B cell (primary cell): ENCODE measurements at regions not wholly inside any gene's neighbourhood (a gene's known extent, or its start where the extent isn't known, plus 50 kb on each side); places are given as distances from the start of the nearest gene placed in this dataset.

ENCODE experiments used
- ATAC-seq: fragments of 200-7000 bp; cut with Tn5 transposase; one replicate; pipeline ENCODE4 v1.10.0; 2021; ENCODE audit warnings: low read depth, mild to moderate bottlenecking, moderate number of reproducible peaks, moderate library complexity
- CTCF ChIA-PET: fragments of 350-600 bp; sonication (Branson Sonifier 250); formaldehyde crosslinking; loops from one replicate; lab custom pipeline; 2021; ENCODE audit warnings: antibody characterized with exemption, inconsistent platforms; lab: Charles Lee
- POLR2A ChIA-PET: fragments of 350-600 bp; sonication (Branson Sonifier 250); formaldehyde crosslinking; loops from one replicate; lab custom pipeline; 2021; ENCODE audit warnings: antibody characterized with exemption; lab: Charles Lee
- DNase-seq: peaks from one replicate; pipeline ENCODE4 v3.0.0; 2013
- H2AFZ ChIP-seq: 2 replicates; pipeline ENCODE4 v1.6.1; 2012; ENCODE audit warnings: mild to moderate bottlenecking, low read depth, low read length; ENCODE audit not compliant: insufficient read depth, poor library complexity, severe bottlenecking
- H3K27ac ChIP-seq, 2 donors: 1 replicate in 1 of 2; 2 replicates in 1 of 2; pipeline ENCODE4 v1.5.1; 2012 to 2013; ENCODE audit warnings: low read length in 2 of 2, mild to moderate bottlenecking in 2 of 2, moderate library complexity in 1 of 2
- H3K27me3 ChIP-seq, 4 experiments: fragments of 200-600 bp in 1 of 4; sonication (generic) in 1 of 4; replicated peaks in 1 of 4; 1 replicate in 2 of 4; 2 replicates in 2 of 4; pipeline versions ENCODE4 v1.6.1 to v1.7.0; 2013 to 2016; ENCODE audit warnings: low read length in 3 of 4, mild to moderate bottlenecking in 2 of 4, mixed read lengths in 1 of 4, moderate library complexity in 1 of 4; ENCODE audit not compliant: insufficient read depth in 4 of 4, control insufficient read depth in 3 of 4; ENCODE audit errors: control extremely low read depth in 1 of 4
- H3K36me3 ChIP-seq, 2 experiments: replicated peaks in 1 of 2; 1 replicate in 1 of 2; 2 replicates in 1 of 2; pipeline versions ENCODE4 v1.6.1 to v1.7.1; 2013; ENCODE audit warnings: low read length in 1 of 2; ENCODE audit not compliant: insufficient read depth in 2 of 2, control insufficient read depth in 1 of 2; ENCODE audit errors: control extremely low read depth in 1 of 2, extremely low read depth in 1 of 2
- H3K4me1 ChIP-seq, 2 donors: fragments of 200-600 bp in 1 of 2; sonication (generic) in 1 of 2; 1 replicate in 1 of 2; 2 replicates in 1 of 2; pipeline versions ENCODE4 v1.5.1 to v1.6.1; 2013 to 2017; ENCODE audit warnings: low read length in 2 of 2; ENCODE audit not compliant: control insufficient read depth in 2 of 2, insufficient read depth in 2 of 2
- H3K4me2 ChIP-seq: replicated peaks from 2 replicates; pipeline ENCODE3; 2012; ENCODE audit warnings: mild to moderate bottlenecking, low read depth, low read length; ENCODE audit not compliant: poor library complexity, severe bottlenecking
- H3K4me3 ChIP-seq, 5 experiments: fragments of 200-600 bp in 1 of 5; sonication (generic) in 1 of 5; 1 replicate in 3 of 5; 2 replicates in 2 of 5; pipeline versions ENCODE4 v1.5.1 to v1.7.0; 2011 to 2016; ENCODE audit warnings: low read length in 4 of 5, mild to moderate bottlenecking in 4 of 5, low read depth in 2 of 5, control low read depth in 1 of 5, moderate library complexity in 1 of 5; ENCODE audit not compliant: insufficient read depth in 1 of 5; ENCODE audit errors: control extremely low read depth in 1 of 5, extremely low read depth in 1 of 5
- H3K79me2 ChIP-seq: fragments of 200-600 bp; sonication (generic); one replicate; pipeline ENCODE4 v1.6.0; 2016; ENCODE audit warnings: low read length; ENCODE audit not compliant: control insufficient read depth, insufficient read depth
- H3K9ac ChIP-seq: fragments of 200-600 bp; sonication (generic); 2 replicates; pipeline ENCODE4 v1.6.1; 2017; ENCODE audit warnings: mild to moderate bottlenecking, low read length, moderate library complexity
- H3K9me3 ChIP-seq, 3 donors: one replicate each; pipeline versions ENCODE4 v1.6.1 to v1.7.1; 2013; ENCODE audit warnings: low read length in 2 of 3; ENCODE audit not compliant: control insufficient read depth in 2 of 3, insufficient read depth in 1 of 3; ENCODE audit errors: control extremely low read depth in 1 of 3
- H4K20me1 ChIP-seq: 2 replicates; pipeline ENCODE4 v1.6.0; 2012; ENCODE audit warnings: mild to moderate bottlenecking, low read length; ENCODE audit not compliant: insufficient read depth, control insufficient read depth, poor library complexity, severe bottlenecking
- H3K27ac Mint-ChIP-seq: one replicate; pipeline ENCODE4 v1.8.0; 2021; ENCODE audit warnings: mixed read lengths
- H3K27me3 Mint-ChIP-seq: one replicate; pipeline ENCODE4 v1.8.0; 2021; ENCODE audit warnings: mixed read lengths
- H3K4me1 Mint-ChIP-seq: one replicate; pipeline ENCODE4 v1.8.0; 2021; ENCODE audit warnings: mixed read lengths
- H3K4me3 Mint-ChIP-seq: one replicate; pipeline ENCODE4 v1.8.0; 2021; ENCODE audit warnings: mixed read lengths
- H3K9me3 Mint-ChIP-seq: one replicate; pipeline ENCODE4 v1.8.0; 2022; ENCODE audit warnings: mixed read lengths; ENCODE audit not compliant: insufficient read depth
- CTCF ChIP-seq: fragments of 200-600 bp; IDR thresholded peaks from one replicate; pipeline ENCODE4 v1.8.0; 2022; ENCODE audit warnings: antibody characterized with exemption, mild to moderate bottlenecking
- EZH2 ChIP-seq: IDR thresholded peaks from 2 replicates; pipeline ENCODE4 v1.6.1; 2012; ENCODE audit warnings: borderline replicate concordance, low read depth, mild to moderate bottlenecking, moderate library complexity, low read length; ENCODE audit not compliant: insufficient read depth, poor library complexity, severe bottlenecking
- WGBS: methylation state at CpG from one replicate; pipeline ENCODE4 v1.1.5; 2013; ENCODE audit warnings: missing lambda C conversion rate; ENCODE audit not compliant: insufficient coverage; 5-methylcytosine and 5-hydroxymethylcytosine counted together
- intact Hi-C: fragments of 100-400 bp; cut with micrococcal nuclease; formaldehyde crosslinking; loops from one replicate; pipeline ENCODE4 v1.10.0; 2022

- intact Hi-C loops = no loop called here
- H3K79me2 ChIP-seq = no peaks in the 10 kb centered on the region
- ChIA-PET CTCF (no interaction called here), POLR2A (no interaction called here)
- no peak overlapping the region for H3K4me3 ChIP-seq
- no peak for TF ChIP-seq EZH2
- no peak for TF ChIP-seq CTCF
- H3K27me3 Mint-ChIP-seq = no peaks in the 10 kb centered on the region
- no peaks in the 10 kb centered on the region for H3K9me3 ChIP-seq
- no peak overlapping the region for H2AFZ ChIP-seq
- no peaks in the 10 kb centered on the region for H3K4me1 ChIP-seq
- no peak overlapping the region for H3K27ac ChIP-seq
- no peak overlapping the region for H3K9ac ChIP-seq
- no peaks in the 10 kb centered on the region for H4K20me1 ChIP-seq
- no peaks in the 10 kb centered on the region for H3K36me3 ChIP-seq
- no CpG with 5 or more reads among the region's 1 CpG for WGBS
- H3K27ac Mint-ChIP-seq = no peak overlapping the region
- H3K9me3 Mint-ChIP-seq = no peaks in the 10 kb centered on the region
- no peak overlapping the region for H3K4me3 Mint-ChIP-seq
- no peaks in the 10 kb centered on the region for H3K27me3 ChIP-seq
- no peak for ATAC-seq
- H3K4me2 ChIP-seq = no peak overlapping the region
- DNase-seq = no peak
- no peaks in the 10 kb centered on the region for H3K4me1 Mint-ChIP-seq
Measured at GRCh38 chr9:78654324-78654723, 357.4 kb downstream of the PSAT1 start.

GRCh38 chr9:78663369-78663768 is 366.4 kb downstream of the PSAT1 start:
- intact Hi-C loops = no loop called here
- Histone ChIP-seq H3K9me3 (no peaks in the 10 kb centered on the region), H3K9ac (no peak overlapping the region), H2AFZ (no peak overlapping the region), H4K20me1 (no peaks in the 10 kb centered on the region), H3K79me2 (no peaks in the 10 kb centered on the region), H3K4me1 (no peaks in the 10 kb centered on the region), H3K36me3 (no peaks in the 10 kb centered on the region), H3K4me3 (no peak overlapping the region), H3K4me2 (no peak overlapping the region), H3K27ac (no peak overlapping the region), H3K27me3 (peaks cover 0 to 3% (median 1%) of the 10 kb centered on the region in 4 experiments)
- Mint-ChIP-seq H3K4me3 (no peak overlapping the region), H3K27ac (no peak overlapping the region), H3K27me3 (peaks cover 20% of the 10 kb centered on the region), H3K9me3 (no peaks in the 10 kb centered on the region), H3K4me1 (no peaks in the 10 kb centered on the region)
- ChIA-PET CTCF (no interaction called here), POLR2A (no interaction called here)
- no peak for TF ChIP-seq CTCF
- TF ChIP-seq EZH2 = no peak
- ATAC-seq = no peak
- 80% methylated on average over 1 of the region's 3 CpGs for WGBS
- no peak for DNase-seq
